K562 (cell line): ENCODE measurements at regions not wholly inside any gene's neighbourhood (a gene's known extent, or its start where the extent isn't known, plus 50 kb on each side); places are given as distances from the start of the nearest gene placed in this dataset.

ENCODE experiments used
- ATAC-seq: fragments of 200-7000 bp; cut with Tn5 transposase; 3 replicates; pipeline ENCODE4 v1.9.1; 2020; ENCODE audit warnings: moderate library complexity
- BruUV-seq: library from RNA; stranded (reverse); fragments of 400-500 nt; replicated peaks from 2 replicates; lab custom pipeline; 2021; lab: Mats Ljungman, UMichigan
- CTCF ChIA-PET: fragments of 300-600 bp; formaldehyde crosslinking; extraction: SDS; loops from one replicate; lab custom pipeline; 2021; ENCODE audit warnings: low intra/inter-chr PET ratio; lab: Yijun Ruan, JAX
- POLR2A ChIA-PET: fragments of 300-600, 350-650 bp; sonication (Branson Sonifier 250); formaldehyde crosslinking; extraction: SDS; loops from one replicate; lab custom pipeline; 2021; ENCODE audit warnings: antibody characterized with exemption, inconsistent platforms; lab: Yijun Ruan, JAX
- DNase-seq, 4 experiments: peaks; one replicate each; pipeline versions ENCODE4 v3.0.0 to v3.0.0-alpha.2; 2011 to 2018; ENCODE audit warnings: low spot score in 3 of 4, mixed read lengths in 3 of 4; ENCODE audit errors: extremely low read depth in 1 of 4
- FAIRE-seq: peaks from 2 replicates; lab custom pipeline; 2011; peaks lifted over from hg19 to GRCh38; lab: Jason Lieb, UNC
- H2AFZ ChIP-seq: 2 replicates; pipeline ENCODE4 v1.6.0; 2011; ENCODE audit warnings: low read depth, low read length, control low read depth, inconsistent platforms
- H3K27ac ChIP-seq: fragments of 200-600 bp; 3 replicates; pipeline ENCODE4 v1.8.0; 2011; ENCODE audit warnings: low read depth, mild to moderate bottlenecking, control low read depth, inconsistent platforms, low read length, moderate library complexity, mixed read lengths; ENCODE audit errors: extremely low read depth
- H3K27me3 ChIP-seq, 2 experiments: fragments of 300-600 bp in 1 of 2; 2 replicates in 1 of 2; 3 replicates in 1 of 2; pipeline versions ENCODE4 v1.6.0 to v1.8.0; 2011; ENCODE audit warnings: inconsistent platforms in 2 of 2, low read length in 2 of 2, mild to moderate bottlenecking in 1 of 2, mixed read lengths in 1 of 2, moderate library complexity in 1 of 2; ENCODE audit not compliant: control insufficient read depth in 2 of 2, insufficient read depth in 2 of 2
- H3K36me3 ChIP-seq: fragments of 300-600 bp; 3 replicates; pipeline ENCODE4 v1.8.0; 2011; ENCODE audit warnings: mild to moderate bottlenecking, low read length, inconsistent platforms; ENCODE audit not compliant: control insufficient read depth, insufficient read depth
- H3K4me1 ChIP-seq, 2 experiments: fragments of 200-600 bp in 1 of 2; replicated peaks in 1 of 2; 2 replicates in 1 of 2; 3 replicates in 1 of 2; pipeline versions ENCODE4 v1.5.1 to v1.8.0; 2011; ENCODE audit warnings: inconsistent platforms in 2 of 2, low read length in 2 of 2, mild to moderate bottlenecking in 1 of 2, mixed read lengths in 1 of 2, moderate library complexity in 1 of 2; ENCODE audit not compliant: control insufficient read depth in 2 of 2, insufficient read depth in 2 of 2
- H3K4me2 ChIP-seq: 2 replicates; pipeline ENCODE4 v1.6.1; 2011; ENCODE audit warnings: low read length, control low read depth, inconsistent platforms, mixed read lengths; ENCODE audit not compliant: insufficient read depth
- H3K4me3 ChIP-seq: fragments of 200-600 bp; sonication (generic), shearing (Covaris generic); 2 replicates; pipeline ENCODE4 v1.5.1; 2016; ENCODE audit warnings: control low read depth, inconsistent platforms
- H3K79me2 ChIP-seq: fragments of 200-600 bp; 3 replicates; pipeline ENCODE4 v1.8.0; 2011; ENCODE audit warnings: low read length, inconsistent platforms; ENCODE audit not compliant: control insufficient read depth, insufficient read depth
- H3K9ac ChIP-seq, 2 experiments: 2 replicates each; pipeline versions ENCODE4 v1.6.0 to v1.6.1; 2011; ENCODE audit warnings: low read depth in 2 of 2, low read length in 2 of 2, control low read depth in 1 of 2, inconsistent platforms in 1 of 2, mild to moderate bottlenecking in 1 of 2, mixed read lengths in 1 of 2; ENCODE audit not compliant: insufficient read depth in 1 of 2
- H3K9me1 ChIP-seq: one replicate; pipeline ENCODE4 v1.6.0; 2011; ENCODE audit warnings: inconsistent platforms, mild to moderate bottlenecking, low read length, moderate library complexity; ENCODE audit not compliant: control insufficient read depth, insufficient read depth
- H3K9me3 ChIP-seq: replicated peaks from 2 replicates; pipeline ENCODE4 v1.5.1; 2011; ENCODE audit warnings: low read depth, low read length, inconsistent platforms; ENCODE audit not compliant: control insufficient read depth, insufficient read depth
- H4K20me1 ChIP-seq: replicated peaks from 2 replicates; pipeline ENCODE4 v1.6.1; 2011; ENCODE audit warnings: low read length, inconsistent platforms, mixed read lengths; ENCODE audit not compliant: control insufficient read depth, insufficient read depth
- GTF2A2 ChIP-seq: IDR thresholded peaks from 2 replicates; pipeline ENCODE4 v1.6.1; 2016; ENCODE audit warnings: mild to moderate bottlenecking, missing genetic modification characterization, missing compliant biosample characterization
- NFRKB ChIP-seq: fragments of 450-650 bp; IDR thresholded peaks from 2 replicates; pipeline ENCODE4 v1.6.1; 2016; ENCODE audit warnings: low read depth
- SNIP1 ChIP-seq: fragments of 450-650 bp; IDR thresholded peaks from 2 replicates; pipeline ENCODE4 v1.7.1; 2017; ENCODE audit warnings: low read depth, mild to moderate bottlenecking
- TBP ChIP-seq: optimal IDR thresholded peaks from 2 replicates; pipeline ENCODE3; 2011; ENCODE audit warnings: low read depth, low read length, improper control_type of control experiment
- ZFX ChIP-seq: sonication (generic); formaldehyde crosslinking; IDR thresholded peaks from 2 replicates; pipeline ENCODE4 v1.8.0; 2022; ENCODE audit warnings: mild to moderate bottlenecking, missing genetic modification reagents, moderate library complexity
- ZNF740 ChIP-seq, 3 experiments: fragments of 200-800 bp in 1 of 3; sonication (Bioruptor generic) in 1 of 3; sonication (generic) in 1 of 3; formaldehyde crosslinking in 1 of 3; IDR thresholded peaks; 2 replicates each; pipeline versions ENCODE4 v1.6.1 to v1.8.0; 2016 to 2022; ENCODE audit warnings: mild to moderate bottlenecking in 2 of 3, missing compliant biosample characterization in 2 of 3, missing genetic modification characterization in 2 of 3, missing genetic modification reagents in 1 of 3
- WGBS: fragments of 100-300 bp; shearing (Covaris generic); methylation state at CpG from one replicate; pipeline ENCODE4 v1.1.6; 2016; ENCODE audit warnings: low coverage, mixed read lengths; ENCODE audit not compliant: insufficient coverage; ENCODE audit errors: missing lambda C conversion rate; 5-methylcytosine and 5-hydroxymethylcytosine counted together
- in situ Hi-C: fragments of 300-500 bp; cut with MboI; formaldehyde crosslinking; loops from 4 replicates; pipeline ENCODE4 v1.15.0; 2018; ENCODE audit warnings: inconsistent platforms, mixed read lengths
- intact Hi-C: fragments of 100-400 bp; cut with micrococcal nuclease; formaldehyde crosslinking; loops from 2 replicates; pipeline ENCODE4 v1.14.2; 2022
- TF ChIP-seq, protein P1 (sequence below): fragments of 250-450 bp; sonication (Bioruptor Pico); IDR thresholded peaks from 2 replicates; pipeline ENCODE4 v1.4.0; 2020; ENCODE audit warnings: borderline replicate concordance
- TF ChIP-seq, protein P2 (sequence below): fragments of 250-450 bp; sonication (Bioruptor Pico); IDR thresholded peaks from 2 replicates; pipeline ENCODE4 v1.4.0; 2020; ENCODE audit warnings: mild to moderate bottlenecking, moderate library complexity

DNA sequence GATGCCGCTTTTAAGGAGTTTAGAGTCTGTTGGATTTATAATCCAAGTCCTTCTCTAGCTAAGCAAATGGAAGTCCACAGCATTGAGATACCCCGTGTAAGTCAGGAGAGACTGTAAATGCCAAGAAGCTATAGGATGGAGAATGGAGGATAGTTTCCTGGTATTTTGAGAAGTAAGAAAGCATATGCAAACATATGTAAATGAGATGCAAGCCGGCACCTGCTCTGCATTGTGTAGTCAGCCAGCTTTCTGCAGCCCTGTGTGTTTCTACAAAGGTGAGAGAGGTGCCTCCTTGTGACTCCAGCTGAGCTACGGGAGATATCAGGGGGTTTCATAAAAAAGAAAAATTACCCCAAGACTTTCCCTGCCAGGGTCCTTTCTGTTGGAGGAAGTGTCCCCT is 176.3 kb downstream of the RPS24 start:
- ATAC-seq, result no peak
- no peaks in the 10 kb centered on the region for H3K4me1 ChIP-seq
- H3K27me3 ChIP-seq, result peaks cover 4 to 32% of the 10 kb centered on the region in 2 experiments; a peak in 3 of 5 replicates
- TF ChIP-seq ZNF740 (CRISPR knock-in tag; IDR thresholded peaks at IDR 0.05) (no peak), ZNF740 (tag; IDR thresholded peaks at IDR 0.05) (no peak), GTF2A2 (tag) (no peak), TBP (no peak), NFRKB (no peak), ZFX (CRISPR knock-in tag) (no peak), SNIP1 (no peak)
- TF ChIP-seq, protein P1, sequence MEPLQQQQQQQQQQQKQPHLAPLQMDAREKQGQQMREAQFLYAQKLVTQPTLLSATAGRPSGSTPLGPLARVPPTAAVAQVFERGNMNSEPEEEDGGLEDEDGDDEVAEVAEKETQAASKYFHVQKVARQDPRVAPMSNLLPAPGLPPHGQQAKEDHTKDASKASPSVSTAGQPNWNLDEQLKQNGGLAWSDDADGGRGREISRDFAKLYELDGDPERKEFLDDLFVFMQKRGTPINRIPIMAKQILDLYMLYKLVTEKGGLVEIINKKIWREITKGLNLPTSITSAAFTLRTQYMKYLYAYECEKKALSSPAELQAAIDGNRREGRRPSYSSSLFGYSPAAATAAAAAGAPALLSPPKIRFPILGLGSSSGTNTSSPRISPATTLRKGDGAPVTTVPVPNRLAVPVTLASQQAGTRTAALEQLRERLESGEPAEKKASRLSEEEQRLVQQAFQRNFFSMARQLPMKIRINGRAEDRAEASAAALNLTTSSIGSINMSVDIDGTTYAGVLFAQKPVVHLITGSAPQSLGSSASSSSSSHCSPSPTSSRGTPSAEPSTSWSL (CRISPR knock-in tag), result no peak
- TF ChIP-seq, protein P2, sequence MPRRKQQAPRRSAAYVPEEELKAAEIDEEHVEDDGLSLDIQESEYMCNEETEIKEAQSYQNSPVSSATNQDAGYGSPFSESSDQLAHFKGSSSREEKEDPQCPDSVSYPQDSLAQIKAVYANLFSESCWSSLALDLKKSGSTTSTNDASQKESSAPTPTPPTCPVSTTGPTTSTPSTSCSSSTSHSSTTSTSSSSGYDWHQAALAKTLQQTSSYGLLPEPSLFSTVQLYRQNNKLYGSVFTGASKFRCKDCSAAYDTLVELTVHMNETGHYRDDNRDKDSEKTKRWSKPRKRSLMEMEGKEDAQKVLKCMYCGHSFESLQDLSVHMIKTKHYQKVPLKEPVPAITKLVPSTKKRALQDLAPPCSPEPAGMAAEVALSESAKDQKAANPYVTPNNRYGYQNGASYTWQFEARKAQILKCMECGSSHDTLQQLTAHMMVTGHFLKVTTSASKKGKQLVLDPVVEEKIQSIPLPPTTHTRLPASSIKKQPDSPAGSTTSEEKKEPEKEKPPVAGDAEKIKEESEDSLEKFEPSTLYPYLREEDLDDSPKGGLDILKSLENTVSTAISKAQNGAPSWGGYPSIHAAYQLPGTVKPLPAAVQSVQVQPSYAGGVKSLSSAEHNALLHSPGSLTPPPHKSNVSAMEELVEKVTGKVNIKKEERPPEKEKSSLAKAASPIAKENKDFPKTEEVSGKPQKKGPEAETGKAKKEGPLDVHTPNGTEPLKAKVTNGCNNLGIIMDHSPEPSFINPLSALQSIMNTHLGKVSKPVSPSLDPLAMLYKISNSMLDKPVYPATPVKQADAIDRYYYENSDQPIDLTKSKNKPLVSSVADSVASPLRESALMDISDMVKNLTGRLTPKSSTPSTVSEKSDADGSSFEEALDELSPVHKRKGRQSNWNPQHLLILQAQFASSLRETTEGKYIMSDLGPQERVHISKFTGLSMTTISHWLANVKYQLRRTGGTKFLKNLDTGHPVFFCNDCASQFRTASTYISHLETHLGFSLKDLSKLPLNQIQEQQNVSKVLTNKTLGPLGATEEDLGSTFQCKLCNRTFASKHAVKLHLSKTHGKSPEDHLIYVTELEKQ (CRISPR knock-in tag), result no peak
- TF ChIP-seq, all 486 proteins: peak for 0
- Histone ChIP-seq H3K27ac (no peak overlapping the region), H2AFZ (no peak overlapping the region), H3K79me2 (no peaks in the 10 kb centered on the region), H3K4me2 (no peak overlapping the region), H3K9me1 (no peaks in the 10 kb centered on the region), H3K9me3 (no peaks in the 10 kb centered on the region), H3K4me3 (no peak overlapping the region), H3K36me3 (no peaks in the 10 kb centered on the region), H3K9ac (no peak overlapping the region), H4K20me1 (no peaks in the 10 kb centered on the region; the same call in none of the 2 replicates)
- ChIA-PET POLR2A (interaction anchor here (1.7 kb wide), 1 partner anchor 11 kb away, joined by 6 read pairs; no protein-coding TSS in a partner anchor), CTCF (no interaction called here)
- intact Hi-C loops (loop anchor here (10.0 kb wide), 4 partner anchors 65 to 985 kb away; no protein-coding TSS in a partner anchor), in situ Hi-C loops (no loop called here)
- DNase-seq (no peak), FAIRE-seq (no peak)
- 0% methylated on average over 4 of the region's 4 CpGs for WGBS
- BruUV-seq, result no TSS peak
